Calu3 (cell line): ENCODE measurements at regions not wholly inside any gene's neighbourhood (a gene's known extent, or its start where the extent isn't known, plus 50 kb on each side); places are given as distances from the start of the nearest gene placed in this dataset.

Experiments used
- BruUV-seq: library from RNA; stranded (reverse); fragments of 400-500 nt; replicated peaks from 2 replicates; lab custom pipeline; 2021; lab: Mats Ljungman, UMichigan
- CTCF ChIA-PET: fragments of 300-600 bp; sonication (Branson Sonifier 250); formaldehyde crosslinking; loops from one replicate; lab custom pipeline; 2022; ENCODE audit warnings: antibody characterized with exemption; lab: Charles Lee
- DNase-seq: peaks from one replicate; pipeline ENCODE4 v3.0.0; 2022
- H3K27ac Mint-ChIP-seq: one replicate; pipeline ENCODE4 v1.8.0; 2022; ENCODE audit warnings: mixed read lengths; ENCODE audit not compliant: unreplicated experiment
- H3K27me3 Mint-ChIP-seq: one replicate; pipeline ENCODE4 v1.8.0; 2022; ENCODE audit warnings: mixed read lengths; ENCODE audit not compliant: unreplicated experiment
- H3K36me3 Mint-ChIP-seq: one replicate; pipeline ENCODE4 v1.8.0; 2022; ENCODE audit warnings: mild to moderate bottlenecking, moderate library complexity, mixed read lengths; ENCODE audit not compliant: insufficient read depth, unreplicated experiment
- H3K4me1 Mint-ChIP-seq: one replicate; pipeline ENCODE4 v1.8.0; 2022; ENCODE audit warnings: mild to moderate bottlenecking, low read depth, mixed read lengths; ENCODE audit not compliant: unreplicated experiment
- H3K4me3 Mint-ChIP-seq: one replicate; pipeline ENCODE4 v1.8.0; 2022; ENCODE audit warnings: mild to moderate bottlenecking, low read depth, moderate library complexity, mixed read lengths; ENCODE audit not compliant: unreplicated experiment
- H3K9me3 Mint-ChIP-seq: one replicate; pipeline ENCODE4 v1.8.0; 2022; ENCODE audit warnings: low read depth, mixed read lengths; ENCODE audit not compliant: unreplicated experiment
- CTCF ChIP-seq: fragments of 200-600 bp; IDR thresholded peaks from one replicate; pipeline ENCODE4 v1.8.0; 2022; ENCODE audit warnings: antibody characterized with exemption; ENCODE audit not compliant: unreplicated experiment
- intact Hi-C: fragments of 100-400 bp; cut with micrococcal nuclease; formaldehyde crosslinking; loops from one replicate; pipeline ENCODE4 v1.10.0; 2022; ENCODE audit not compliant: unreplicated experiment

DNA sequence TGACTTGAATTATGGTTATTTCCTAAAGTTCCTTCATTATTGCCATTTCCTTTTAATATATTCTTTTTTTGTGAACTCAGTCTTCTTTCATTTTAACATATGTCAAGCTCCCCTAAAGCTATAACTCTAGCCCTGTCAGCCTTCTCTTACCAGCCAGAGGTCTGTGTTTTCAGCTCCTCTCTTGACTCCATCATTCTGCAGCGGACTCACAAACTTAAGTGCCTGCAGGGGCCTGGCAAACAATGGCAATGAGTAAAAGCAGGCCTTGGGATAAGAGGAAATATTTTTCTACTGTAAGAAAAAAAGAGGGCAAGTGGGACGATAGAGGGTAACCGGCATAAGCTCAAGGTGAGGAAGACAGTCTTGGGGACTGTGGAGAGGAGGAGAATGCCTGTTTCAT lies 424.5 kb upstream of the RGS6 start:
- Mint-ChIP-seq H3K36me3 (no peaks in the 10 kb centered on the region), H3K9me3 (no peaks in the 10 kb centered on the region), H3K27ac (no peak overlapping the region), H3K27me3 (no peaks in the 10 kb centered on the region), H3K4me3 (no peak overlapping the region), H3K4me1 (peaks cover 8% of the 10 kb centered on the region)
- TF ChIP-seq CTCF, result no peak
- CTCF ChIA-PET, result no interaction called here
- no peak for DNase-seq
- intact Hi-C loops, result loop anchor here (10.0 kb wide), 1 partner anchor 183 kb away; the partner anchor contains the start of gene SIPA1L1
- BruUV-seq, result no TSS peak

DNA sequence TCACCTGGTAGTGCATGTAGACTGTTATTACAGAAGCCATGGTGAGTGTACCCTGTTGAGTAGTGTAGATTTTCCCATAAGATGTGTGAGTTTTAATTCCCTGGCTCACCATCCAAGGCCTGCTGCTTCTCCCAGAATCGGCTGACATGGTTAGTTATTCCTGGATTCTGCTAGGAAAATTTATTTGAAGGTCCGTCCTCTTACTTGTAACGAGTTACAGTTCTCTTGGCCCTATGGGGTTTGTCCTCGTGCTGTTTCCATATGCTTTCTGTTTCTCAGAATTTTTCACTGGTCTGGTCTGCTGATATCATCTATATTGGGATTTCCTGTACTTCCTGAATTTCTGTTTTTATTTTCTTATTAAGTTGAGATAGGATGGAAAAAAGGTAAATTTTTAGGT lies 423.3 kb upstream of the RGS6 start:
- CTCF ChIA-PET, result no interaction called here
- Mint-ChIP-seq H3K36me3 (no peaks in the 10 kb centered on the region), H3K27ac (no peak overlapping the region), H3K27me3 (no peaks in the 10 kb centered on the region), H3K9me3 (no peaks in the 10 kb centered on the region), H3K4me3 (no peak overlapping the region), H3K4me1 (peaks cover 8% of the 10 kb centered on the region)
- no peak for DNase-seq
- no TSS peak for BruUV-seq
- intact Hi-C loops, result loop anchor here (10.0 kb wide), 1 partner anchor 184 kb away; the partner anchor contains the start of gene SIPA1L1
- TF ChIP-seq CTCF, result no peak

DNA sequence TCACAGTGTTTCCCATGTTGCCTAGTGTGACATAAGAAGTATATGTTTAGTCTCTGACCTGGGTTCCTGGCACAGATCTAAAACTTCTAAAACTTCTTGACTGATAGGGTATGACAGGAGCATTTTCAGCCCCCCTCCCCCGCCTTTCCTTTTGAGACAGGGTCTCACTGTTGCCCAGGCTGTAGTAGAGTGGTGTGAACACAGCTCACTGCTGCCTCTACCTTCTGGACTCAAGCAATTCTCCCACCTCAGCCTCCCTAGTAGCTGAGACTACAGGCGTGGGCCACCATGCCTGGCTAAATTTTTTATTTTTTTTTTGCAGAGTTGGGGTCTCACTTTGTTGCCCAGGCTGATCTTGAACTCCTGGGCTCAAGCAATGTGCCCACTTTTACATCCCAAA lies 421.1 kb upstream of the RGS6 start:
- TF ChIP-seq CTCF, result no peak
- intact Hi-C loops, result no loop called here
- Mint-ChIP-seq H3K4me3 (no peak overlapping the region), H3K36me3 (no peaks in the 10 kb centered on the region), H3K27me3 (no peaks in the 10 kb centered on the region), H3K4me1 (peaks cover 8% of the 10 kb centered on the region), H3K9me3 (no peaks in the 10 kb centered on the region), H3K27ac (no peak overlapping the region)
- no peak for DNase-seq
- BruUV-seq, result no TSS peak
- CTCF ChIA-PET, result no interaction called here

- no peak for DNase-seq
- CTCF ChIA-PET, result no interaction called here
- BruUV-seq, result no TSS peak
- Mint-ChIP-seq H3K36me3 (no peaks in the 10 kb centered on the region), H3K27me3 (no peaks in the 10 kb centered on the region), H3K9me3 (no peaks in the 10 kb centered on the region), H3K4me3 (no peak overlapping the region), H3K4me1 (peaks cover 8% of the 10 kb centered on the region), H3K27ac (no peak overlapping the region)
- no peak for TF ChIP-seq CTCF
- intact Hi-C loops, result no loop called here
These were observed 417.0 kb upstream of the RGS6 start for GRCh38 chr14:71514941-71515919.
